ENCODE measurements at regions not wholly inside any gene's neighbourhood (a gene's known extent, or its start where the extent isn't known, plus 50 kb on each side); places are given as distances from the start of the nearest gene placed in this dataset.

DNA sequence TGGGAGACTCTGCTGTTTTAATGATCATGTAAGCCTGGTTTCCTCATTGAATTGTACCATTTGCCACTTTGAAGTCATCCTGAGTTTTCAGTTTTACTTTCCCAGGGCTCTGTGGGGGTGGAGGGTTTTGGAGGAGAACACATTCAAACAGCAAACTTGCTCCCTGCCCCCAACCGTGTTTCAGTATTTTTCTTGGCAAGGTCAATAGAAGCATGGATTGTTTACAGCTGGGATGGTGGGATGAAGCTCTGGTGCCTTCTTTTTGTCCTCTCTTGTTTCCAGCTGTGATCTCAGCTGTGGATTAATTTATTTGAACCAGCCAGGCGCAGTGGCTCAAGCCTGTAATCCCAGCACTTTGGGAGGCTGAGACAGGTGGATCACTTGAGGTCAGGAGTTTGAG lies 54.3 kb upstream of the SERBP1 start:
- H2BK15ac ChIP-seq (ENCODE audit: low read length): no peak overlapping the region
- no peaks in the 10 kb centered on the region for H3K79me1 ChIP-seq (ENCODE audit: low read depth, low read length)
- H3K23ac ChIP-seq (ENCODE audit: insufficient read length): no peak overlapping the region
- CTCF ChIA-PET (ENCODE audit: partially characterized antibody): interaction anchor here (0.6 to 8.4 kb wide), 5 partner anchors 61 to 564 kb away, joined by 3 to 93 read pairs (median 4); no protein-coding TSS in a partner anchor
- no peak for DNase-seq (ENCODE audit: low read depth in 1 of 2, low spot score in 2 of 2)
- H3K9ac ChIP-seq (replicated peaks in 1 of 4; ENCODE audit: extremely low read depth in 1 of 4, low read depth in 3 of 4, low read length in 3 of 4): no peak overlapping the region
- no peaks in the 10 kb centered on the region for H3K36me3 ChIP-seq (ENCODE audit: control insufficient read depth in 2 of 4, insufficient read depth in 4 of 4, low read length in 3 of 4)
- H3K4me3 ChIP-seq (ENCODE audit: extremely low read depth in 1 of 4, insufficient read depth in 2 of 4, low read depth in 3 of 4, low read length in 4 of 4): no peak overlapping the region
- H3K27me3 ChIP-seq (replicated peaks in 1 of 4; ENCODE audit: control insufficient read depth in 3 of 4, extremely low read depth in 1 of 4, insufficient read depth in 3 of 4, low read length in 3 of 4): no peaks in the 10 kb centered on the region
- H2AFZ ChIP-seq (ENCODE audit: low read length): no peak overlapping the region
- no peak overlapping the region for H2BK120ac ChIP-seq (replicated peaks; ENCODE audit: low read depth, low read length)
- no peak overlapping the region for H4K8ac ChIP-seq (ENCODE audit: extremely low read depth, insufficient read depth, low read length)
- H3K9me3 ChIP-seq (ENCODE audit: insufficient read depth in 2 of 2, low read depth in 1 of 2, low read length in 1 of 2): no peaks in the 10 kb centered on the region
- H3K23me2 ChIP-seq (ENCODE audit: low read depth, low read length): no peaks in the 10 kb centered on the region
- H3K18ac ChIP-seq (ENCODE audit: extremely low read depth, low read length): no peak overlapping the region; the same call in 1 of the 2 replicates
- H2BK5ac ChIP-seq (ENCODE audit: low read depth, low read length): no peak overlapping the region
- 71% methylated on average over 2 of the region's 2 CpGs; no CpG with 5 or more reads in 1 of the 2 experiments for WGBS, 2 experiments (ENCODE audit: extremely low coverage in 1 of 2, insufficient coverage in 1 of 2, insufficient read length in 1 of 2, insufficient replicate concordance in 2 of 2, low coverage in 1 of 2, low lambda C conversion rate in 2 of 2, missing lambda C conversion rate in 1 of 2)
- no peak overlapping the region for H2BK20ac ChIP-seq (ENCODE audit: low read length)
- no peak overlapping the region for H3K27ac ChIP-seq (ENCODE audit: low read depth, low read length)
- peak overlapping the region in 1 of 2 experiments; percentile 5; a peak in 1 of 4 replicates for H3K4me2 ChIP-seq (ENCODE audit: insufficient read depth in 1 of 2, low read depth in 2 of 2, low read length in 2 of 2)
- no peaks in the 10 kb centered on the region for H3K79me2 ChIP-seq (ENCODE audit: control insufficient read depth in 1 of 2, insufficient read depth in 2 of 2, low read length in 2 of 2)
- FAIRE-seq: no peak
- no peak overlapping the region for H3K56ac ChIP-seq (replicated peaks; ENCODE audit: insufficient read length, low read depth, low read length)
- H2AK5ac ChIP-seq (ENCODE audit: low read depth, low read length): no peak overlapping the region
- POLR2A ChIA-PET (ENCODE audit: partially characterized antibody): no interaction called here
- no peak overlapping the region for H3K4ac ChIP-seq (replicated peaks; ENCODE audit: insufficient read length, low read depth, low read length)
- peaks cover 0 to 6% (median 0%) of the 10 kb centered on the region in 4 experiments; a peak in 2 of 7 replicates for H3K4me1 ChIP-seq (replicated peaks in 1 of 4; ENCODE audit: control insufficient read depth in 3 of 4, insufficient read depth in 4 of 4, low read length in 3 of 4)
- H4K91ac ChIP-seq (replicated peaks; ENCODE audit: insufficient read length, low read length): no peak overlapping the region
- no peak overlapping the region for H3K14ac ChIP-seq (ENCODE audit: insufficient read length)
- no peaks in the 10 kb centered on the region for H4K20me1 ChIP-seq (replicated peaks in 1 of 2; ENCODE audit: control insufficient read depth in 1 of 2, insufficient read depth in 2 of 2, low read length in 2 of 2)
- TF ChIP-seq EGR1 (IDR thresholded peaks at IDR 0.05; ENCODE audit: borderline replicate concordance, low read depth, low read length): no peak
- no peak for TF ChIP-seq RAD21 (IDR thresholded peaks at IDR 0.05 in 1 of 2, conservative IDR thresholded peaks at IDR 0.05 in 1 of 2; ENCODE audit: low read depth in 2 of 2, low read length in 2 of 2)
- no peak for TF ChIP-seq BCL11A (IDR thresholded peaks at IDR 0.05; ENCODE audit: low read depth in 2 of 2, low read length in 2 of 2)
- 0 out of 2 replicates have a peak overlapping the region, but pooled peaks have one; percentile 42 for H2BK12ac ChIP-seq (ENCODE audit: low read depth, low read length)
- no peak overlapping the region for H4K5ac ChIP-seq (ENCODE audit: insufficient read length, low read depth, low read length)

All from H1 (cell line).